GM18868 (cell line): ENCODE measurements at regions not wholly inside any gene's neighbourhood (a gene's known extent, or its start where the extent isn't known, plus 50 kb on each side); places are given as distances from the start of the nearest gene placed in this dataset.
"Not testable (repeated sequence)": the region's sequence is repeated elsewhere in the genome, so short reads cannot be mapped to it uniquely, and the experiment has no call there.

Experiments used
- ATAC-seq: cut with Tn5 transposase; IDR thresholded peaks from one replicate; pipeline ENCODE4 v1.9.1; 2021; ENCODE audit warnings: mild to moderate bottlenecking, moderate library complexity; ENCODE audit not compliant: unreplicated experiment

DNA sequence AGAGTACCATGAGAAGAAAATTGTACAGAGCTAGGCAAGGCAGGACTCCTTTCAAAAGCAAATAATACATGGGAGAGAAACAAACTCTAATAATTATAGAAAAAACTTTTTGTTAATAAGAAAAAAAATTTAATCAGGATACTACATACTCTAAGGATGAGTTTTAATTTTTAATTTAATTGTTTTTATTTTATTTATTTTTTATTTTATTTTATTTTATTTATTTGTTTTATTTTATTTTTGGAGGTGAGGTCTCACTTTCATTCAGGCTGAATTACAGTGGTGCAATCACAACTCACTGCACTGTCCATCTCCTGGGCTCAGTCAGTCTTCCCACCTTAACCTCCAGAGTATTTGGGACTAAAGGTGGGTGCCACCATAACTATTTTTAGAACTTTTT, 1347.2 kb downstream of the NLGN4Y start:
- no peak for ATAC-seq

DNA sequence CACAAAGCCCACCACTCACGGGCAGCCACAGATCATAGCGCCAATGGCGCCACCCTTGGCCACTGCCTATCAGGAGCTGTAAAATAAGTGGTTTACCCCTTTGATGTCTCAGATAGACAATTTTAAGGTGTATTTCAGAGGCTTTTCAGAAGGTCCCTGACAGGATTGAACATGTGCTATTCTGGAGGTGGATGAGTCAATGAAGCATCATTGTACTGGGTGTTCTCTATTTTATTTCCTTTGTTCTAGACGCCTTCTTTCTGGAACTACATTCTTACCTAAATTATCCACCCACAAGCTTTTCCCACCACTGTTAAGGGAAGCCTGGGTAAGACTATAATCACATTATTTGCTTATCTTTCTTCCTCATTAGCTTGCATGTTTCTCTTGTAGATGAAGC, 1351.6 kb downstream of the NLGN4Y start:
- not testable (repeated sequence) for ATAC-seq

DNA sequence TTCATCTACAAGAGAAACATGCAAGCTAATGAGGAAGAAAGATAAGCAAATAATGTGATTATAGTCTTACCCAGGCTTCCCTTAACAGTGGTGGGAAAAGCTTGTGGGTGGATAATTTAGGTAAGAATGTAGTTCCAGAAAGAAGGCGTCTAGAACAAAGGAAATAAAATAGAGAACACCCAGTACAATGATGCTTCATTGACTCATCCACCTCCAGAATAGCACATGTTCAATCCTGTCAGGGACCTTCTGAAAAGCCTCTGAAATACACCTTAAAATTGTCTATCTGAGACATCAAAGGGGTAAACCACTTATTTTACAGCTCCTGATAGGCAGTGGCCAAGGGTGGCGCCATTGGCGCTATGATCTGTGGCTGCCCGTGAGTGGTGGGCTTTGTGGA, 1379.2 kb downstream of the NLGN4Y start:
- ATAC-seq: not testable (repeated sequence)

DNA sequence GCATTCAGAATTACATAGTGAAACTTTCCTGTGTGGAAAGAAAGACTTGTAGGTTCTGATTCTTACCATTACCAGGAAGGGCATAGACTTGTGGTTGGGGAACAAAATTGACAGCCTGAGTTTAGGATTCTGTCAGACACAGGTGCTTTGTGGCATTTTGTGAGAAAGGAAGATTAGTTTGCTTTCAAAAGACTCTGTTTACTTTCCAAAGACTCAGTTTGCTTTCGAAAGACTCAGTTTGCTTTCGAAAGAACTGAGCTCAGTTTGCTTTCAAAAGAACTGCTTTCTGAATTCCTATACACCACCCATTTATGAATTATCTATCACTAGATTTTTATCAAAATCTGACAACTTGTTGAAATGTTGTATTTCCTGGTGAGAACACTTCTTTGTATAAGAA, 1381.2 kb downstream of the NLGN4Y start:
- ATAC-seq: no peak

DNA sequence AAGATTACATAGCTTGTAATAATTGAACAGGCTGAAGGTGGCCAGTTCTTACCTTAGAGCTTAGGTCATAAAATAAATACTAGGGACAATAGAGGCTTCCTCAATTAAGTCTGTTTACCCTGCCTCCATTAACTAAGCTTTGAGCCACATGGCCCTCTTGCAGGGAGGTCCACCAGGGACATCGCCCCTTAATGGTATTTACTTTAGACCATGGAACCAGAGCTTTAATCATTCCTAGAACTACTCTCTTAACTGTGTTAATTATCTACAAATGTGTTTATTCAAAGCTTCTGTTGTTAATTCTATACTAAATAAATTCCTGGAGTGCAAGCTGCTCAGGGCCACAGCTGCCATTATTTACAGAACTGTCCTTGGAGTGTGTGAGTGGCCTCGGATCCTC, 1402.2 kb downstream of the NLGN4Y start:
- ATAC-seq: no peak

DNA sequence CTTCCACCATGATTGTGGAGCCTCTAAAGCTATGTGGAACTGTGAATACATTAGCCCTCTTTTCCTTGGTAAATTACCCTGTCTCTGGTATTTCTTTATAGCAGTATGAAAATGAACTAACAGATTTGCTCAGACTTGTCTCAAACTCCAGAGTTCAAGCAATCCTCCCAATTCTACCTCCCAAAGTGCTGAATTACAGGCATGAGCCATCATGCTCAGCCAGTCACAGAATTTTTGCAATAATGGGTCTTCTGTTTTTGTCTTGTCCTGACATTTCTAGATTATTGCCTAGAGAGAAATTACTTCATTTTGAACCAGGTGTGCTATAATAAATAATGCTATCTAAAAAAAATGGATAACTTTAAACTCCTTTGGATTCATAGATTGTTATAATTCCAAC, 1414.5 kb downstream of the NLGN4Y start:
- ATAC-seq: no peak

DNA sequence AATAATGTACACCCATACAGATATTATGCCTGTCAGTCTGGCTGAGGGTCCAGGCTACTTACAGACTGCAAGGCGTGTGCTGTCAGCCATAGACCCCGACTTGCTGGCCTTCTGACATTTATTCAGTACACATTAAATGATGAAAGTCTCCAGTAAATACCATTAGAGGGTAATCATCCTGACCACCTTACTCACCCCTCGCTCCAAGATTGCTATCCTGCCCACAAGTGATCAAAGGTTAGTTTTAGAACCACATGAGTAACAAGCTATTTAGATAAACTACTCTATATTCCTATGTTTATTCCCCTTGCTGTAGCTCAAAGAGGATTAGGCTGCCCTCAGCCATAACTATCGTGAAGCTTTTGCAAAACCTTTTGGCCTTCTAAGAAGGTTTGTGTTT, 1426.7 kb downstream of the NLGN4Y start:
- no peak for ATAC-seq

DNA sequence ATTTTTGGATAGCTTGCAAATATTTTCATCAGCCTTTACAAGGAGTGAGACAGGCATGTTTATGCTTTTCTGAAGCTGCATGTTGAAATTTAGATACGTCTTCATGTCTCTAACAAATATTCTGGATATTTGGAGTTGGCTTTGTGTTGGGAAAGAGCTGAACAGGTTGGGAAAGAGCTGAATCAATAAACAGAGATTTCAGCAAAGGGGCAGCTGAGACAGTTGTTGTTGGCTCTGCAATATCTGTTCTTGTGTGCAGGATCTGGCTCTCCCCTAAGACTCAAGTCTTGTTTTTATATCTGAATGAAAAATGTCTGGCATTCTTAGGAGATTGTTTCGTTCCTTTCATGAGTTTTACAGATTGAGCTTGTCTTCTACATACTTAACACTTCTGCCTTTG, 1444.5 kb downstream of the NLGN4Y start:
- ATAC-seq: no peak

DNA sequence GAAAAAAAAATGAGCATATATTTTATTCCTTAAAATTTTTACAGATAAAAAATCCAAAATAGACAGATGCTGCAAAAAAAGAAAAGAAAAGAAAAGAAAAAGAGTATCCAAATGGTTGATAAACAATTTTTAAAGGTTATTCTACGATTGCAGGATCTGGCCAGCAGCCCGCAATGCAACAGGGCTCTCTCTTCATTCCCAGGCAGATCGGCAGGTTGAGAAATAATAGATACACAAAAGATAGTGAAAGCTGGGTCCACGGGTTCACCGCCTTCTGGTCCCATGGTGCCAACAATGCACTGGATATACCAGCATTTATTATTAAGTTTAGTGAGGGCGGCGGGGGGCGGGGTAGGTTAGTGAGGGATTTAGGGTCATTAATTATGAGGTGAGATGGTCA, 1448.9 kb downstream of the NLGN4Y start:
- ATAC-seq: no peak

DNA sequence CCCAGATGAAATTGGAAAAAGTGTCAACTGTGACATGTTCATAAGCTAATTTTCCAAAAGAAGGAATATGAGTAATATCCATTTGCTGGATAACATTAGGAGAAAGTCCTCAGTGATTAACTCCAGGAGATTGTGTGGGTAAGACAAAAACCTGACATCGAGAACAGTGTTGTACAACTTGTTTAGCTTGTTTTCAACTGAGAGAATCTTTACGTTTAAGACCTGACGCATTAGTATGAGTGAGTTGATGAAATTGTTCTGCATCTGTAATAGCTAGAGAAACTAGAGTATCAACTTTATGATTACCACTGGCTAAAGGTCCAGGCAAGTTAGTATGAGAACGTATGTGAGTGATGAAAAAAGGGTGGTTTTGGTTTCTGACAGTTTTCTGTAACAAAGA, 1452.4 kb downstream of the NLGN4Y start:
- ATAC-seq: no peak

DNA sequence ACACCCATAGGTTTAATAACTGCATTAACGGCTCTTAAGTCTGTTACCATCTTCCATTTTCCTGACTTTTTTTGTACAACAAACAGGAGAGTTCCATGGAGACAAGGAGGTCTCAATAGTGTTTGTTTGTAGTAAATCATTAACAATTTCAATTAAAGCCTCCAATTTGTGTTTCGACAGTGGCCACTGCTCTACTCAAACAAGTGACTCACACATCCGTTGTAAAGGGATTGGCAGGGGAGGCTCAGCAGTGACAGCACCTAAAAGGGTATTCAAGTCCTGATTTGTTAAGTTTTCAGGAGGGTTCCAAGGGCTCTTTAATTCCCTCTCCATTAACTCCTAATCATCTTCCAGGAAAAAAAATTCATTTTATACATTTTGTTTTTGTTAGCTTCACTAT, 1454.2 kb downstream of the NLGN4Y start:
- ATAC-seq: no peak

DNA sequence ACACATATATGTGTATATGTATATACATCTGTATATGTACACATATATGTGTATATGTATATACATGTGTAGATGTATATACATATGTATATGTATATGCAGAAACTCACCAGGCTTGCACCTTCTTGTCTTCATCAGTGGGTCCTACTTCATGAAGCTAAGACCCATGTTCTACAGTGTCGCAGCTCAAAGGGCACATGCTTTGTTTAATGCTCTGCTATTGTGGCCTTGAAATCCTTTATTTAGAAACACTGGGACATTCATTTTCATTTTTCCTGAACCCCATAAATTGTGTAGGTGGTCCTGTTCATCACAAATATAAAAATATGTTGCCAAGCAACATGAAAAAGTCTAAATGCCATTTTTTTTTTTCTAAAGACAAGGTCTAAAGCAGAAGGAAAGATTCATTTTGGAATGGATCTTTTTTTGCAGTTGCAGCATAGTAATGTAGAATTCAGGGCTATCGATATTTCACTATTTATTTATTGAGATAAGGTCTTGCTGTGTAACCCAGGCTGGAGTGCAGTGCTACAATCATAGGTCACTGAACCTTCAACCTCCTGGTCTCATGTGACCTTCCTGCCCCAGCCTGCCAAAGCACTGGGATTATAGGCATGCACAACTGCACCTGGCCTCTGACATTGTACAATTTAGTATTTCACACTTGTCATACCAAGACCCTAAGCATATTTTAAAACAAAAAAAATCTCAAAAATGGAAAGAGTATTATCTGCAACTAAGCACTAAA, 1460.5 kb downstream of the NLGN4Y start:
- no peak for ATAC-seq

DNA sequence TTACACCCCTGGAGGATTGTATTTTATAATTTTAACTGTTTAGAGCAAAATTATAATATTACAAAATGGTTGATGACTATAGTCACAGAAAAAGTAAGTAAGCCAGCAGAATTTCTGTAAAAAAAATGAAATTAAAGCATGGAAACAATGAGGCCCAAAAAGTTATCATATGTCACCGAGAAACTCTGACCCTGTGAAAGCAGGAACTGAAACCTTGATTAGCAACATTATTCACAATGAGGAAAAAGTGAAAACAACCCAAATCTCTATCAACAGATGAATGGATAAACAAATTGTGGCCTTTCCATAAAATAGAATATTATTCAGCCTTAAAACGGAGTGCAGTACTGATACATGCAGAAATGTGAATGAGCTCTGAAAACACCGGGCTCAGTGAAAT, 1471.7 kb downstream of the NLGN4Y start:
- no peak for ATAC-seq

DNA sequence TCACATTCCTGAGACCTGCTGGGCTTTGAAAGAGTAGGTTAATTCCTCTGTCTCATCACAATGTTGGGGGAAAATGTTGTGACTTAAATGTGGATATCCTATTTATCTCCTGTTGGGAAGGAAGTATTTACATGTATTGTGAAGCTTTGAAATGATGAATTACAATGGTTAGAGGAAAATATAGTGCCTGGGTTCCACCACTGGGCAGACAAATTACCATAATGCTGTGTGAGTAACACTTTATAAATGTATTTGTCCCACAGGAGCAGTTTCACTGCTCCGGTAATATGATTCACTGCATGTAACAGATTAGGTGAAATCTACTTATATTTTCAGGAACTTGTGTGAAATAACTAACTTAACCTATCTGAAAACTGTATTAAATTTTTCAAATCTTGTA, 1476.4 kb downstream of the NLGN4Y start:
- ATAC-seq: no peak

DNA sequence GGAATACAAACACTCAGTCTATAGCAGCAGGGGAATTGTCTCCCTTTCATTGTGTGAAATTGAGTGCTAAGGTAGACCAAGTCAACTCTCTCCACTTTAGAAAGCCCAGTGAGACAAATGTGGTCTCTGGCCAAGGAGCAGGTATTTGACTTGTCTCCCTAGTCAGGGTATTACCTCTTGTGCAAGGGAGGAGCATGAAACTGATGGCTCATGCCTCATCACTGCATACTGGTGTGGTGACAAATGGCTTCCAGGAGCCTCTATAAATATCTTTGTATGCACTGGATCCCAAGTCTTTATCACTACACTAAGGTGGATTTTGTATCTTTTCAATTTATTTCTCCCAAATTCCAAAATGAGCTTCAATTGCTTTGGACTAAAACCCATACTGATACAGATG, 1477.6 kb downstream of the NLGN4Y start:
- ATAC-seq: no peak

DNA sequence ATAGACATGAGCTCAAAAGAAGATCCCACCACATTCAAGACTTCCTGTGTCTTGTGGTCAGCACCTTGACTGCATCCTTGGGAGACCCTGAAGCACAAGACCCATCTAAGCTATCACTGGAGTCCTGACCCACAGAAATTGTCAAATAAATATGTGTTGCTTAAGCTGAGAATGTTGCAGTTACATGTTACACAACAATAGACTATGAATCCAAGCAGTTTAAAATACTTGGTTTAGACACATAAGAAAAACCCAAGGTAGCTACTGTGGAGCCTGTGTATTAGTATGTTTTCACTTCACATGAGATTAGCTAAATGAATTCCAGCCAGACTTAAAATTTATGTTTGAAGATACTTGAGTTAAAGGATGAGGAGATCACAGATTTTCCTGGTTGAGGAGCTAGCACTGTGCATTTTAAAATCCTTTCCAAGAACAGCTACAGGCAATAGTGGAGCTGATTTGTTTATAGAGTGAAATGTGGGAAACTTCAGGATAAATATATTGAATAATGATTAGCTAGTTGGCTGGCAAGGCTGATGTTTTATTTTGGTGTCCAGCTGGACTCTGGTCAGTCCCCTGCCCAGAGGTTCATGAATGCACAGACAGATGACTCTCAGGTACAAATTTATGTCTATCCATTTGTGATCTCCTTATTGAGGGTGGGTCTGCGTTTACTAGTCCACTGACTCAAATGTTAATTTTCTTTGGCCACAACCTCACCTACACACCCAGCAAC, 1527.7 kb downstream of the NLGN4Y start:
- ATAC-seq: no peak

DNA sequence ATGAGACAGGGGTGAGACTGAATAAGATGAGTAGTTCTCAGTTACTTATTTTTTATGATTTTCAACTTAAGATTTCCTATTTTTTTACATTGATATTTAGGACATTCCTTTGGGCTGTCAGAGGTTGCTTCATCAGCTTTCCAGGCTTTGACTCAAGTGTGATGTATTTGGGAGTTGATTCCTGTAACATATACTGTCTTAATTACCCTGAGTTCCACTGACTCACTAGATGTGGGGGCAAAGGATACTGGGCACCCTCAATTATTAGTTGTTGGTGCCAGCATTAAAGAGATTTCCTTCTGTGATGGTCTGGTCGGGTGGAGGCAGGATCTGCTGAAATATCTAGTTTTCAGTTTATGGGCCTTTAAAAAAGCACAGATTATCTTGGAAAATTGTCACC, 1535.8 kb downstream of the NLGN4Y start:
- ATAC-seq: no peak

DNA sequence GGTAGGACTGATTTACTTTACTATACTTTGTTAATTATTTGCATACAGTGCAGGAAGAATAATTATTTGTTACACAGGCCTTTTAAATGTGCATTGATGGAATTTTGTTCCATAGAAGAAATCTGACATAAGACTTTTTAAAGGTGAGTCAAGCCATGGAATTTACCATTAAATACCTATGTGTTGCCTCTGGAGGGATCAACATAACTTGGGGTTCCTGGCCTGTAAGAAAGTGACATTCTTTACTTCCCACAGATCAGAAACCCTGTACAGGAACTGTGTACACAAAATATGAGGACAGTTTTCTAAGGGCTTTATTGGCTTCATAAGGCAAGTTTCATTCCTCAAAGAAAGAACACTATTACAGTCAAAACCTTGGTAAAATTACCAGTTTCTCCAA, 1536.4 kb downstream of the NLGN4Y start:
- no peak for ATAC-seq

DNA sequence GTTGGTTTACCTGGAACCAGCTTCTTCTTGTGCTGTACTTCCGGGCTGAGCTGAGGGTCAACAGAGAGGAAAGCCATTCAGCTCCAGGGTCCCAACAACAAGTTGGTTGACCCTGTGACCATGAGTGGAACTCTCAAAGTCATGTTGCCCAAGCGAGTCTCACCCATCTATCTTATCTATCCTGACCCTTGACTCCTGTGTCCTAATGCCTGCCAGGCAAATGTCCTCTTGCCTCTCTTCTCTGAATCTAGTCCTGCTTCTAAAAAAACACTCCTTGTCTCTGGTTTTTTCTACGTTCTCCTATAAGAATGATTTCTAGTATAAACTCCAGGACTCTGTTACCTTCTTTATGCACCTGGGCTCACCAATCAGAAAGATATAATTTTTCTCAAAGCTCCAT, 1547.6 kb downstream of the NLGN4Y start:
- ATAC-seq: no peak

DNA sequence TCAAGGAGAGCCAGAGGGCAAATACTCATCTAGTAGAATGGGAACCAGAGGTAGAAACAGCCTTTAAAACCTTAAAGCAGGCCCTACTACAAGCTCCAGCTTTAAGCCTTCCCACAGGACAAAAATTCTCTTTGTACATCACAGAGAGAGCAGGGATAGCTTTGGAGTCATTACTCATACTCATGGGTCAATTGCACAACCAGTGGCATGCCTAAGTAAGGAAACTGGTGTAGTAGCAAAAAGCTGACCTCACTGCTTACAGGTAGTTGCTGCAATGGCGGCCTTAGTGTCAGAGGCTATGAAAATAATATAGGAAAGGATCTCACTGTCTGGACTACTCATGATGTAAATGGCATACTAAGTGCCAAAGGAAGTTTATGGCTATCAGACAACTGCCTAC, 1551.4 kb downstream of the NLGN4Y start:
- no peak for ATAC-seq

DNA sequence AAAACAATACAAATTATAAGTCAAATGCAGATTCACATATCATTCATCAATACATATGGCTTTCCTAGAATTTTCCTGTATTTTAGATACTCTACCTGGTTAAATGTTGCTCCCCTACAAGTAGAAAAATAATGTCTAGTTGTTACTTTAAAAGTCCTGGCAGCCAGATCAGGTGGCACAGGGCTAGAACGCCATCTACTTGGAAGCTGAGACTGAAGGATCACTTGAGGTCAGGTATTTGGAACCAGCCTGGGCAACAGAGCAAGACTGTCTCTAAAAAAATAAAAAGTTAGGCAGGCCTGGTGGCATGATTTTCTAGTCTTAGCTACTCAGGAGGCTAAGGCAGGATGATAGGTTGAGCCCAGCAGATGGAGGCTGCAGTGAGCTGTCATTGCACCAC, 1573.0 kb downstream of the NLGN4Y start:
- no peak for ATAC-seq

DNA sequence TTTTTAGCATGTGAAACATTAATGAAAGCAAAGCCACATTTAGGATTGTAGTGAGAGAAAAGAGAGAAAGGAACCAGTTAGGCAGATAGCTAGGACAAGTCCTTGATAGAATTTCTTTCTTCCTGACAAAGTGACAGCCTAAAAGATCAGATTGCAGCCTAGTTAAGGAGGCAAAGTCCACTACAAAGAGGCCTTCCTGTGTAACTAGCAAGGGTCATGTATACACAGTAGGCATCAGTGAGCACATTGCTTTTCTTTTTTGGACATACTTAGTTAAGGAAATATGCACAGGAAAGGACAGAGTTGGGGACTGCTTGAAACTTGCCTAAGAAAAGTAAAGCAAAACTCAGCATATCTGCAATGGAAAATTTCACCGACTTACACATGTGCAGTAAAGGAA, 1577.5 kb downstream of the NLGN4Y start:
- no peak for ATAC-seq

DNA sequence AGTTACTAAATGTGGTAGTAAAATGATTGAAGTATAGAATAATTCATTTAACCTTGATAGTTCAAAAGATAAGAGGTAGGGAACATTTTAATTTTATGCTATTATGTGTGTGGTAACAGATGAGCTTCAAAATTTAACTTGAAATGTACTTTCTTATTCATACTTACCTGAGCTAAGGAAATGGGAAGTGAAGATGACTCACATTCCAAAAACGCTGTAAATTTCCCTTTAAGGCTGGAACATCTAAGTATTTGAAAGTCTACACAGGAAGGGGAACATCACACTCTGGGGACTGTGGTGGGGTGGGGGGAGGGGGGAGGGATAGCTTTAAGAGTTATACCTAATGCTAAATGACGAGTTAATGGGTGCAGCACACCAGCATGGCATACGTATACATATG, 1582.3 kb downstream of the NLGN4Y start:
- ATAC-seq: no peak
